NOMO-1 (cell line): ENCODE measurements at regions not wholly inside any gene's neighbourhood (a gene's known extent, or its start where the extent isn't known, plus 50 kb on each side); places are given as distances from the start of the nearest gene placed in this dataset.

Experiments used
- DNase-seq, 2 experiments: peaks; one replicate each; lab custom pipeline; 2025; ENCODE audit not compliant: unreplicated experiment in 2 of 2; lab: John Stamatoyannopoulos, UW

DNA sequence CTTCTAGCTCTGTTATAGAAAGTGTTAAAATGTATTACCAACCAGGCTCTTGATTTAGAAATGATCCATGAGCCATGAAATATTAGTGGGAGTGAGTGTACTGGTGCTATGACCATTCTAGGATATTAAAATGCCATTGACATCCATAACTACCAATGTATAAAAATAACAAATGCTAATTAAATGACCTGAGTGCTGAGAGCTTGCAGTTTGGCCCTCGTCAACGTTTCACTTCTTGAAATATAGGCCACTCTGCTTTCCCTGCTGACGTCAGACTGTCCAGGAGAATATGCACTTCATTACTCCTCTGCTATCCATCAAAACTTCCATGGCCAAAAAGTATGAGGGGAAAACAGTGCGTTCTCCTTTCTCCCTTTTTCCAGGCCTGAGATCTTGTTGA is 563.1 kb downstream of the METTL15 start:
- DNase-seq = no peak

GRCh38 chr11:28666632-28667031 is 558.4 kb downstream of the METTL15 start:
- no peak for DNase-seq

- no peak for DNase-seq
Observed at GRCh38 chr11:28659716-28660348, 551.6 kb downstream of the METTL15 start.

DNA sequence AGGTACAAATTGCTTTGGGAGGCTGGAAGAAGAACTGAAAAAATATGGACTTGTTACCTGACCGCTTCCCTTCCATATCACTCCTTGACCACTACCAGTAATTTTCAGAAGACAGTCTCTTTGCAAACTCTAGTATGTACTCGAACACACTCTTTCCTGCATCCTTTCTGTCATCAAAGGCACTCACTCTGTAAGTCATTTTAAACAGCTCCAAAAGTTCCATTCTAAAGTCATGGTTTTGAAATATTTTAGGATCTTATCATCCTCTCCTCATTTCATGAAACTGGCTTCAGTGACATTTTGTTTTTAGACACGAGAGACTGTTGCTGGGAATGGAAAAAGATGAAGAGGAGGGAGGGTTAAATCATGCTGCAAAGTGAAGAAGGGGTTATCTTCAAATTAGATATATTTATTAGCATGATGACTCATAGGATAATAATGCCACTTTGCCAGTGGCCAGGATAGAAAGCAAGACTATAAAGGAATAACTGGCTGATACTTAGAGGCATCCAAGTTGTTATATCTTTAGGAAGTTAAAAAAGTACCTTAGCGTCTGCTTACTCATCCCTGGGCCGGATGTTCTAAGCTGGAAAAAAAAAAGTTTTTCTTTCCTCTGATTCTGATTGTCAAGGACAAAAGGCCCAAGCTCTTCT is 549.3 kb downstream of the METTL15 start:
- DNase-seq = no peak

GRCh38 chr11:28654191-28654590 is 546.0 kb downstream of the METTL15 start:
- no peak for DNase-seq

GRCh38 chr11:28649922-28650321 is 541.7 kb downstream of the METTL15 start:
- DNase-seq = no peak

- no peak for DNase-seq
Observed at GRCh38 chr11:28636566-28636965, 528.4 kb downstream of the METTL15 start.

GRCh38 chr11:28636033-28636432 is 527.8 kb downstream of the METTL15 start:
- DNase-seq = no peak

- DNase-seq = no peak
Observed at GRCh38 chr11:28632338-28632737, 524.1 kb downstream of the METTL15 start.

GRCh38 chr11:28631148-28631547 is 523.0 kb downstream of the METTL15 start:
- no peak for DNase-seq

GRCh38 chr11:28629235-28629634 is 521.0 kb downstream of the METTL15 start:
- DNase-seq = no peak

GRCh38 chr11:28628412-28628811 is 520.2 kb downstream of the METTL15 start:
- DNase-seq = no peak

- no peak for DNase-seq
Observed at GRCh38 chr11:28627690-28628255, 519.6 kb downstream of the METTL15 start.

DNA sequence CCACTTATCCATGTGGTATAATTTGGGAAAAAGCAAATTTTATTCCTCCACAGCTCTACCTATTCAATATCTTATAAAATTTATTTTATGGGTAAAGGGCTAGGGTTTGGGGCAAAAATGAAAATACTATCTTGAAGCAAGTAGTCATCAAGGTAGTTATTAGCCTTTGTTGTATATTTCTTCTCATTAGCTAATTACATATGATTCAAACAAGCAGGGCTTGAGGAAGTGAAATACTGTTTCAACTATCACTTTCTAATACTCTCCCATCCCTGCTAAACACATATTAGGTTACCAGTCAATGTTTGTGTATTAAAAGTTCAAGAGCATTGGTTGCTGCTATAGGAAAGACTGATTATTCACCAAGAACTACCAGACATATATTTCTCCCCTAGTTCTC is 517.3 kb downstream of the METTL15 start:
- no peak for DNase-seq

GRCh38 chr11:28621753-28622152 is 513.6 kb downstream of the METTL15 start:
- DNase-seq = no peak

DNA sequence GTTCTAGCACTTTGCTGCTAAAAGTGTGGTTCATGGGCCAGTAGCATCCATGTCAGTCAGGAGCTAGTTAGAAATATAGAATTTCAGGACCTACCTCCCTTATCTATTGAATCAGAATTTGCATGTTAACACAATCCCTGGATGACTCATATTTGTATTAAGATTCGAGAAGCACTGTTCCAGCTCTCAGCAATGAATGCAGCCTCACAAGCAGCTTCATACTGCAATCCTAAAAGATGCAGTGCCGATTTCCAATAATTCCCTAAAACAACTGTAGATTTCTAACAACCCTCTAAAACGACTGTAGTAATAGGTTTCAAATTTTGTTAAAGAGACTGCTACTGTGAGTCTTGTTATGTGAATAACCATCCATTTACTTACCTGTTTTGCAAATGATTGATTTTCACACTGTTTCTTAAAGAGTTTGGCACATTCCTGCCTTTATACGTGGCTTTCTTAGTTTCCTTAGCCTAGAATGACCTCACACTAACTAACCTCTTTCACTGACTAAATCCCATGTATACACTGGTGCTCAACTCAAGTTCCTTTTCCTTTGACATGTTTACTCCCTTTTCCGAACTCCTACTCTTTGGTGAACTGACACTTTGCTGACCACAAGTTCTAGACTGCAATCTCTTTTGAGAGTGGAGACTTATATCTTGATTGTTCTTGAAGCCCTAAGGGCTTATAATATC is 511.8 kb downstream of the METTL15 start:
- DNase-seq = no peak

- no peak for DNase-seq
Observed at GRCh38 chr11:28618416-28618815, 510.2 kb downstream of the METTL15 start.

- DNase-seq = no peak
Observed at GRCh38 chr11:28616160-28616965, 508.2 kb downstream of the METTL15 start.

GRCh38 chr11:28615542-28615941 is 507.4 kb downstream of the METTL15 start:
- no peak for DNase-seq

GRCh38 chr11:28606930-28607329 is 498.7 kb downstream of the METTL15 start:
- DNase-seq = no peak

GRCh38 chr11:28599656-28600055 is 491.5 kb downstream of the METTL15 start:
- no peak for DNase-seq
